ENCODE measurements at regions not wholly inside any gene's neighbourhood (a gene's known extent, or its start where the extent isn't known, plus 50 kb on each side); places are given as distances from the start of the nearest gene placed in this dataset.
"Not testable (repeated sequence)": the region's sequence is repeated elsewhere in the genome, so short reads cannot be mapped to it uniquely, and the experiment has no call there.

GRCh38 chr3:165613014-165613413, 224.2 kb downstream of the BCHE start:
- ChIA-PET CTCF (no interaction called here), POLR2A (no interaction called here)
- DNase-seq (no peak), ATAC-seq (ENCODE audit: poor library complexity) (no peak)
- Histone ChIP-seq H3K4me1 (ENCODE audit: insufficient read depth, low read length) (no peaks in the 10 kb centered on the region), H3K36me3 (ENCODE audit: insufficient read depth, low read length) (no peaks in the 10 kb centered on the region), H3K27me3 (ENCODE audit: control insufficient read depth in 1 of 2, insufficient read depth in 2 of 2, low read length in 2 of 2) (no peaks in the 10 kb centered on the region), H3K9me3 (ENCODE audit: control insufficient read depth in 1 of 2, insufficient read depth in 1 of 2, low read length in 2 of 2) (no peaks in the 10 kb centered on the region), H3K27ac (ENCODE audit: low read depth in 1 of 2, low read length in 2 of 2) (no peak overlapping the region), H3K4me3 (ENCODE audit: low read length) (no peak overlapping the region)
- Mint-ChIP-seq H3K27me3 (no peaks in the 10 kb centered on the region), H3K27ac (no peak overlapping the region), H3K4me1 (ENCODE audit: low read depth) (no peaks in the 10 kb centered on the region), H3K36me3 (ENCODE audit: low read depth) (no peaks in the 10 kb centered on the region), H3K4me3 (no peak overlapping the region), H3K9me3 (peaks cover 4% of the 10 kb centered on the region)
- intact Hi-C loops (cut with DNase I, micrococcal nuclease) = no loop called here
- TF ChIP-seq, protein P1, sequence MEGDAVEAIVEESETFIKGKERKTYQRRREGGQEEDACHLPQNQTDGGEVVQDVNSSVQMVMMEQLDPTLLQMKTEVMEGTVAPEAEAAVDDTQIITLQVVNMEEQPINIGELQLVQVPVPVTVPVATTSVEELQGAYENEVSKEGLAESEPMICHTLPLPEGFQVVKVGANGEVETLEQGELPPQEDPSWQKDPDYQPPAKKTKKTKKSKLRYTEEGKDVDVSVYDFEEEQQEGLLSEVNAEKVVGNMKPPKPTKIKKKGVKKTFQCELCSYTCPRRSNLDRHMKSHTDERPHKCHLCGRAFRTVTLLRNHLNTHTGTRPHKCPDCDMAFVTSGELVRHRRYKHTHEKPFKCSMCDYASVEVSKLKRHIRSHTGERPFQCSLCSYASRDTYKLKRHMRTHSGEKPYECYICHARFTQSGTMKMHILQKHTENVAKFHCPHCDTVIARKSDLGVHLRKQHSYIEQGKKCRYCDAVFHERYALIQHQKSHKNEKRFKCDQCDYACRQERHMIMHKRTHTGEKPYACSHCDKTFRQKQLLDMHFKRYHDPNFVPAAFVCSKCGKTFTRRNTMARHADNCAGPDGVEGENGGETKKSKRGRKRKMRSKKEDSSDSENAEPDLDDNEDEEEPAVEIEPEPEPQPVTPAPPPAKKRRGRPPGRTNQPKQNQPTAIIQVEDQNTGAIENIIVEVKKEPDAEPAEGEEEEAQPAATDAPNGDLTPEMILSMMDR (IDR thresholded peaks at IDR 0.05) = no peak

DNA sequence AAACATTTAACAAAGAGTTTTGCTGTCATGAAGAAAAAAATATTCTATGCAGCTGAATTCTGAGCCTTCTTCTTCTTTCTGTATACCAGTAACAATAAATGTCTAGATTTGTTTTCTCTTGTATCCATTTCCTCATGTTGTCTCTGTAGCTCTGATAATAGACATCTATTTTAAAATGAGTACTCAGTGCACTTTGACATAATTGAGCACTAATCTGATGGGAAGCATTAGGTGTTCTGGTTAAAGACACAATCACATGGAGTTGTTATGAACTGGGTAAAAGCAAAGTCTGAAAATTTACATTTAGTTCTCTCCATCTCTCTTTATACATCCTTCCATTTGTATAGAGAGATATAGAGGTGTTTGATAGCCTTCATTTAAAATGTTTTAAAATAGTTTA, 230.0 kb downstream of the BCHE start:
- Mint-ChIP-seq H3K4me1 (ENCODE audit: low read depth) (no peaks in the 10 kb centered on the region), H3K27ac (no peak overlapping the region), H3K4me3 (no peak overlapping the region), H3K27me3 (no peaks in the 10 kb centered on the region), H3K9me3 (peaks cover 5% of the 10 kb centered on the region), H3K36me3 (ENCODE audit: low read depth) (no peaks in the 10 kb centered on the region)
- ATAC-seq (ENCODE audit: poor library complexity) = no peak
- ChIA-PET POLR2A (no interaction called here), CTCF (no interaction called here)
- Histone ChIP-seq H3K27ac (ENCODE audit: low read depth in 1 of 2, low read length in 2 of 2) (no peak overlapping the region), H3K36me3 (ENCODE audit: insufficient read depth, low read length) (no peaks in the 10 kb centered on the region), H3K4me1 (ENCODE audit: insufficient read depth, low read length) (no peaks in the 10 kb centered on the region), H3K9me3 (ENCODE audit: control insufficient read depth in 1 of 2, insufficient read depth in 1 of 2, low read length in 2 of 2) (no peaks in the 10 kb centered on the region), H3K27me3 (ENCODE audit: control insufficient read depth in 1 of 2, insufficient read depth in 2 of 2, low read length in 2 of 2) (no peaks in the 10 kb centered on the region), H3K4me3 (ENCODE audit: low read length) (no peak overlapping the region)
- intact Hi-C loops (cut with DNase I, micrococcal nuclease) = no loop called here
- DNase-seq = no peak
- TF ChIP-seq, protein P1 (IDR thresholded peaks at IDR 0.05) = no peak

- H3K27me3 Mint-ChIP-seq = no peaks in the 10 kb centered on the region
- DNase-seq = no peak
Observed at GRCh38 chr3:165603196-165603595, 234.0 kb downstream of the BCHE start.

GRCh38 chr3:165572566-165572965, 264.7 kb downstream of the BCHE start:
- not testable (repeated sequence) for H3K4me1 Mint-ChIP-seq (ENCODE audit: low read depth); H3K27me3 Mint-ChIP-seq

More at GRCh38 chr3:165603196-165603595, 234.0 kb downstream of the BCHE start:
- ChIA-PET POLR2A (no interaction called here), CTCF (no interaction called here)
- Histone ChIP-seq H3K9me3 (ENCODE audit: control insufficient read depth in 1 of 2, insufficient read depth in 1 of 2, low read length in 2 of 2) (no peaks in the 10 kb centered on the region), H3K27me3 (ENCODE audit: control insufficient read depth in 1 of 2, insufficient read depth in 2 of 2, low read length in 2 of 2) (no peaks in the 10 kb centered on the region), H3K4me3 (ENCODE audit: low read length) (no peak overlapping the region), H3K4me1 (ENCODE audit: insufficient read depth, low read length) (no peaks in the 10 kb centered on the region), H3K27ac (ENCODE audit: low read depth in 1 of 2, low read length in 2 of 2) (no peak overlapping the region), H3K36me3 (ENCODE audit: insufficient read depth, low read length) (no peaks in the 10 kb centered on the region)
- no peak overlapping the region for H3K4me3 Mint-ChIP-seq
- ATAC-seq (ENCODE audit: poor library complexity) = no peak
- peaks cover 5% of the 10 kb centered on the region for H3K9me3 Mint-ChIP-seq
- no peaks in the 10 kb centered on the region for H3K4me1 Mint-ChIP-seq (ENCODE audit: low read depth)
- H3K27ac Mint-ChIP-seq = no peak overlapping the region
- H3K36me3 Mint-ChIP-seq (ENCODE audit: low read depth) = no peaks in the 10 kb centered on the region
- intact Hi-C loops (cut with DNase I, micrococcal nuclease) = no loop called here
- TF ChIP-seq, protein P1 (IDR thresholded peaks at IDR 0.05) = no peak

More at GRCh38 chr3:165572566-165572965, 264.7 kb downstream of the BCHE start:
- POLR2A ChIA-PET; DNase-seq; H3K4me1 ChIP-seq (ENCODE audit: insufficient read depth, low read length); H3K9me3 ChIP-seq (ENCODE audit: control insufficient read depth in 1 of 2, insufficient read depth in 1 of 2, low read length in 2 of 2); H3K27ac ChIP-seq (ENCODE audit: low read depth in 1 of 2, low read length in 2 of 2); H3K4me3 ChIP-seq (ENCODE audit: low read length); ATAC-seq (ENCODE audit: poor library complexity); H3K27ac Mint-ChIP-seq; H3K4me3 Mint-ChIP-seq; CTCF ChIA-PET; intact Hi-C loops (cut with DNase I, micrococcal nuclease); H3K36me3 Mint-ChIP-seq (ENCODE audit: low read depth); H3K36me3 ChIP-seq (ENCODE audit: insufficient read depth, low read length); H3K27me3 ChIP-seq (ENCODE audit: control insufficient read depth in 1 of 2, insufficient read depth in 2 of 2, low read length in 2 of 2): not testable (repeated sequence)
- H3K9me3 Mint-ChIP-seq = peaks cover 11% of the 10 kb centered on the region

All from CD4-positive, alpha-beta T cell (primary cell).